Esophagus squamous epithelium (tissue), 4 donors: ENCODE measurements at regions not wholly inside any gene's neighbourhood (a gene's known extent, or its start where the extent isn't known, plus 50 kb on each side); places are given as distances from the start of the nearest gene placed in this dataset.

Experiments used
- CTCF ChIP-seq, 6 experiments: fragments of 450-650 bp in 4 of 6; fragments of 200-600 bp in 2 of 6; sonication (generic) in 2 of 6; IDR thresholded peaks; one replicate each; pipeline ENCODE4 v1.5.1; 2016 to 2019; ENCODE audit warnings: antibody characterized with exemption in 6 of 6, mild to moderate bottlenecking in 4 of 6, moderate library complexity in 4 of 6
- POLR2A ChIP-seq, 4 donors: fragments of 450-650 bp; IDR thresholded peaks; one replicate each; pipeline ENCODE4 v1.6.1; 2017; ENCODE audit warnings: antibody characterized with exemption in 4 of 4, mild to moderate bottlenecking in 4 of 4, moderate library complexity in 3 of 4

- TF ChIP-seq CTCF (IDR thresholded peaks at IDR 0.05) (no peak), POLR2A (IDR thresholded peaks at IDR 0.05) (no peak)
Measured at GRCh38 chr18:10182009-10182624, 268.3 kb downstream of the VAPA start.
